Activated CD8-positive, alpha-beta memory T cell treated with anti-CD3 and anti-CD28 coated beads, Interleukin-2, amount 50 U/mL, for 24 hours (primary cell): ENCODE measurements at regions not wholly inside any gene's neighbourhood (a gene's known extent, or its start where the extent isn't known, plus 50 kb on each side); places are given as distances from the start of the nearest gene placed in this dataset.
"Not testable (repeated sequence)": the region's sequence is repeated elsewhere in the genome, so short reads cannot be mapped to it uniquely, and the experiment has no call there.

Experiments
- DNase-seq: peaks from one replicate; pipeline ENCODE4 v3.0.0-alpha.2; 2020; ENCODE audit errors: extremely low read depth

- DNase-seq = no peak
Measured at GRCh38 chr12:107586256-107586970, 99.2 kb upstream of the PWP1 start.

GRCh38 chr12:107590413-107590812 is 95.2 kb upstream of the PWP1 start:
- DNase-seq = no peak

DNA sequence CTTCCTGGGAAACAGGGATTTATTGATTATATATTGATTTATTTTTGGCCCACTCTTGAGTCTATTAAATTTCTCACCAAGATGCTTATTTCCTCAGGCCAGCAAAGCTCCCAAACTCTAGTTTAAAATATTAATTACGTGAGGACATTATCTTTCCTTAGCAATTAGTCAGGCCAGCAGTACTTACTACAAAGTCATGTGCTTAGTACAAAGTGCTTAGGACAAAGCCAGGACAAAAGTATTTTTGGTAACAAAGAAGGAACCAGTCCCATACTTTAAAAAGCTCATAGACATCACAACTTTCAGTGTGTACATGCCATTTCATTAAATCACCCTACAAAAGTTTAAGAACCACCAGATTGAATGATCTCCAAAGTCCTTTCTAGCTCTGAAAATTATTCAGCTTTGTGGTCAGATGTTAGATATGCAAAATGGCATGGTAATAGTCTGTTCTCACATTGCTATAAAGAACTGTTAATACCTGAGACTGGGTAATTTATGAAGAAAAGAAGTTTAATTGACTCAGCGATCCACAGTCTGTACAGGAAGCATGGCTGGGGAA is 94.7 kb upstream of the PWP1 start:
- DNase-seq = no peak

GRCh38 chr12:107593713-107594381 is 91.8 kb upstream of the PWP1 start:
- no peak for DNase-seq

DNA sequence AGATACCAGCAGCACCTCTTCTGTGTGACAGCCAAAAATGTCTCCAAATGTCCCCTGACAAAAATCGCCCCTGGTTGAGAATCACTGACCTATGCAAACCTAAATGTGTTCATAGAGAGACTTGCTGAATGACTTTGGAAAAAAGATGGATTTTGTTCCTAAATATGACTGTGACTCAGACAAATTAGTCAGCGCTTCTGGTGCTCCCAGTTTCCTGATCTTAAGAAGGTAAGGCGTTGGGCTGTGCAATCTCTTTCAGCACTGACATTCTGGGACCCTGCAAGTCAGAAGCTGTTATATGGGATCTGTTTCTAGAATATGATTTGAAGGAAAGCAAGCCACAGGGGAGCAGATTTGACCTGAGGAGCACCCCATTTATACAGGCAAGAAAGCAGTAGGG is 90.6 kb upstream of the PWP1 start:
- DNase-seq = no peak

- no peak for DNase-seq
Measured at GRCh38 chr12:107597695-107598410, 87.7 kb upstream of the PWP1 start.

GRCh38 chr12:107598906-107599305 is 86.7 kb upstream of the PWP1 start:
- DNase-seq = no peak

DNA sequence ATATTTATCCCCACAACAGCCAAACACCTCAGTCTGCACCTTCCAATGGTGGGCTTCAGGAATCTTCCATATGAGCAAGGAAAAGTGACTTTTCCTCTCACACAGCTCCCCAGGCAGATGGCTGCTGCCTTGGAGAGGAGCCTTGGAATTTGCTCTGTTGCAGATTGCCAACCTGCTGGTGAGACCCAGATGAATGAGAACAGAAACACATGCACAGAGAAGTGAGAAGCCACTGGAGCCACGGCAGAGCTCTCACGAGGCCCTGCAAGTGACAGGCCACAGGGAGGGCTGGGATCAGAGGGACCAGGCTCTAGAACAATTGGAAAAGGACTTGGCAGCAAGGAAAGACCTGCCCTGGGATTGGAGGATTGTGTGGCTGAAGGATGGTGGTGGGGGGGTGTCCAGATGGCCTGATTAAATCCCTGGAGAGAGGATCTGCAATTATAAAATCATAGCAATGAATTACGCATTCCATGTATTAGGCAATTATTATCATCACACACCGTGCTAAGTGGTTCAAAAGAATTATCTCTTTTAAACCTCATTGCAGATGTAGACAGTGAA is 84.9 kb upstream of the PWP1 start:
- no peak for DNase-seq

GRCh38 chr12:107602446-107602845 is 83.2 kb upstream of the PWP1 start:
- DNase-seq = no peak

DNA sequence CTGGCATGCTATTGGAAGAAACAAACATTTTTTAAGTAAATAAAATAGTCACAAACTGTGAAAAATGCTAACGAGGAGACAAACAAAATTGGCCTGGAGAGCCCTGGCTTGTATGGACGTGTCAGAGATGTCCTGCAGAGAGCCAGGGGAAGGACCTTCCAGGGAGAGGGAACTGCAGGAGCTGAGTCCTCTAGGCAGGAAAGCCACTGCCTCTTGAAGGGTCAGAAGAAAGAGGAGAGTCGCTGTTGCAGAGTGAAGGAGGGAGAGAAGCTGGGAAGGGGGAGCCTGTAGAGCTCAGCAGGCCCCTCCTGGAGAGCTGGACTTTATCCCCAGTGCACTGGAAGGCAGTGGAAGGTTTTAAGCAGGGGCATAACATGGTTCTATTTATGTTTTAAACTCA is 80.3 kb upstream of the PWP1 start:
- no peak for DNase-seq

- peak; percentile 47 for DNase-seq
Measured at GRCh38 chr12:107607464-107608392, 77.9 kb upstream of the PWP1 start.

- DNase-seq = not testable (repeated sequence)
Measured at GRCh38 chr12:107608779-107609178, 76.8 kb upstream of the PWP1 start.

- no peak for DNase-seq
Measured at GRCh38 chr12:107610021-107610859, 75.4 kb upstream of the PWP1 start.

DNA sequence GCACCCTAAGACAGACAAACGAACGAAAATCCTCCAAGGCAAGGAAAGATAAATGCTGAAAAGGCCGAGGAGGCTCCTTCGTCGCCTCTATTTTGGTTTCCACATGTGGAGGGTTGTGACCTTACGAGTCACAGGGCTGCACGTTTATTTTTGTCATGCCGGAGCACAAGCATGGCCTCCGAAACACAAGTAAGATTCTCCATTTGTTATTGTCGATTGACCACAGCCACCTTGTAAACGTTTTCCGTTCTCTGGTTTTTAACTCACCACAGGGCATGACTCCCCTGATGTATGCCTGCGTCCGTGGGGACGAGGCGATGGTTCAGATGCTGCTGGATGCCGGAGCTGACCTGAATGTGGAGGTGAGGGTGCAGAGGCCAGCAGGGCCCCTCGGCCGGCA is 73.1 kb upstream of the PWP1 start:
- no peak for DNase-seq

- no peak for DNase-seq
Measured at GRCh38 chr12:107616941-107617340, 68.7 kb upstream of the PWP1 start.

DNA sequence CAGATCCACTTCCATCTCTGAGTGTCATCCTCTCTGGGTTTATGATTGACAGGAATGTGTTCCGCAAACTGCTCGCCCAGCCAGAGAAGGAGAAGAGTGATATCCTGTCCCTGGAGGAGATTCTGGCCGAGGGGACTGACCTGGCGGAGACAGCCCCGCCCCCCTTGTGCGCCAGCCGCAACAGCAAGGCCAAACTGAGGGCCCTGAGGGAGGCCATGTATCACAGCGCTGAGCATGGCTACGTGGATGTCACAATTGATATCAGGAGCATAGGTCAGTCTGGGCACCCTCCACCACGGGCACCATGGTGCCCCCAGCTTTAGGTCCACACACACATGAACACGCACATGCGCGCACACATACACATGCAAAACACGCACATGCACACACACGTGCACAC is 67.5 kb upstream of the PWP1 start:
- DNase-seq = no peak

DNA sequence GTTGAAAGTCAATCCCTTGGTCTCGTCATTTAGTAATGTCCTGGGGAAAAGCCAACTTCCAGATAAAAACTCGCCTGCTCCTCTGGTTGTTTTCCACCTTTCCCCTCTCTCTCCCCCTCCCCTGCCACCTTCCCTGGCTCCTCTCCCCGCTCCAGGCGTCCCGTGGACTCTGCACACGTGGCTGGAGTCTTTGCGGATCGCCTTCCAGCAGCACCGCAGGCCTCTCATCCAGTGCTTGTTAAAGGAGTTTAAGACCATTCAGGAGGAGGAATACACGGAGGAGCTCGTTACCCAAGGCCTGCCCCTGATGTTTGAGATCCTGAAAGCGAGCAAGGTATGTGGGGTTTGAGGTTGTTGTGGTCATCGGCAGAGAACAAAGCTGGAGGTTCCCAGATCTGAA is 65.8 kb upstream of the PWP1 start:
- DNase-seq = no peak

DNA sequence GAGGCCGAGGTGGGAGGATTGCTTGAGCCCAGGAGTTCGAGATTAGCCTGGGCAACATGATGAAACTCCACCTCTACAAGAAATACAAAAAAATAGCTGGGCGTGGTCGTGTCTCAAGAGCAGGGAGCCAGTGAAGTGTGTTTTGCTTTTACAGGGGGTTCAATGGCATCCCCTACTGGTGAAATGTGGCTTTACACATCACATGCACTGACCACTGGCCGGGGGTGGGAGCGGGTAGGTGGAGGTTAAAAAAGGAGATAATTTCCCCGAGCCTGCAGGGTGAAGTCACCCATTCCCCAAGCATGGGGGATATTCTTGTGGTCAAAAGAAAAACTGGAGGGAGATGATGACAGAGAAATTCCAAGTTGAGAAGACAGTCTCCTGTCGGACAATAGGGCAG is 63.6 kb upstream of the PWP1 start:
- DNase-seq = no peak

DNA sequence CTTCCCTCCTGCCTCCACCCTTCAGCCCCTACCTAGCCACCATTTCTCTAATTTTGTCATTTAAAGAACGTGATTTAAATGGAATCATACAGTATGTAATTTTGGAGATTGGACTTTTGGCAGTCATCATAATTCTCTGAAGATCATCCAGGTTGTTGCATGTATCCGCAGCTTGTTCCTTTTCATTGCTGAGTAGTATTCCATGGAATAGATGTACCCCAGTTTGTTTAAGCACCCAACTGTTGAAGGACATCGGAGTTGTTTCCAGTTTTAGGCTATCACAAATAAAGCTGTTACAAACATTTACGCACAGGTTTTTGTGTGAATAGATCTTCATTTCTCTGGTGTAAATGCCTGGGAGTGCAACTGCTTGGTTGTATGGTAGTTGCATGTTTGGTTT is 61.1 kb upstream of the PWP1 start:
- DNase-seq = no peak

- no peak for DNase-seq
Measured at GRCh38 chr12:107631715-107632114, 53.9 kb upstream of the PWP1 start.
